K562 (cell line): ENCODE measurements at regions not wholly inside any gene's neighbourhood (a gene's known extent, or its start where the extent isn't known, plus 50 kb on each side); places are given as distances from the start of the nearest gene placed in this dataset.

Experiments used
- ATAC-seq: fragments of 200-7000 bp; cut with Tn5 transposase; 3 replicates; pipeline ENCODE4 v1.9.1; 2020; ENCODE audit warnings: moderate library complexity
- BruUV-seq: library from RNA; stranded (reverse); fragments of 400-500 nt; replicated peaks from 2 replicates; lab custom pipeline; 2021; lab: Mats Ljungman, UMichigan
- CTCF ChIA-PET: fragments of 300-600 bp; formaldehyde crosslinking; extraction: SDS; loops from one replicate; lab custom pipeline; 2021; ENCODE audit warnings: low intra/inter-chr PET ratio; lab: Yijun Ruan, JAX
- POLR2A ChIA-PET: fragments of 300-600, 350-650 bp; sonication (Branson Sonifier 250); formaldehyde crosslinking; extraction: SDS; loops from one replicate; lab custom pipeline; 2021; ENCODE audit warnings: antibody characterized with exemption, inconsistent platforms; lab: Yijun Ruan, JAX
- DNase-seq, 4 experiments: peaks; one replicate each; pipeline versions ENCODE4 v3.0.0 to v3.0.0-alpha.2; 2011 to 2018; ENCODE audit warnings: low spot score in 3 of 4, mixed read lengths in 3 of 4; ENCODE audit errors: extremely low read depth in 1 of 4
- FAIRE-seq: peaks from 2 replicates; lab custom pipeline; 2011; peaks lifted over from hg19 to GRCh38; lab: Jason Lieb, UNC
- H2AFZ ChIP-seq: 2 replicates; pipeline ENCODE4 v1.6.0; 2011; ENCODE audit warnings: low read depth, low read length, control low read depth, inconsistent platforms
- H3K27ac ChIP-seq: fragments of 200-600 bp; 3 replicates; pipeline ENCODE4 v1.8.0; 2011; ENCODE audit warnings: low read depth, mild to moderate bottlenecking, control low read depth, inconsistent platforms, low read length, moderate library complexity, mixed read lengths; ENCODE audit errors: extremely low read depth
- H3K27me3 ChIP-seq, 2 experiments: fragments of 300-600 bp in 1 of 2; 2 replicates in 1 of 2; 3 replicates in 1 of 2; pipeline versions ENCODE4 v1.6.0 to v1.8.0; 2011; ENCODE audit warnings: inconsistent platforms in 2 of 2, low read length in 2 of 2, mild to moderate bottlenecking in 1 of 2, mixed read lengths in 1 of 2, moderate library complexity in 1 of 2; ENCODE audit not compliant: control insufficient read depth in 2 of 2, insufficient read depth in 2 of 2
- H3K36me3 ChIP-seq: fragments of 300-600 bp; 3 replicates; pipeline ENCODE4 v1.8.0; 2011; ENCODE audit warnings: mild to moderate bottlenecking, low read length, inconsistent platforms; ENCODE audit not compliant: control insufficient read depth, insufficient read depth
- H3K4me1 ChIP-seq, 2 experiments: fragments of 200-600 bp in 1 of 2; replicated peaks in 1 of 2; 2 replicates in 1 of 2; 3 replicates in 1 of 2; pipeline versions ENCODE4 v1.5.1 to v1.8.0; 2011; ENCODE audit warnings: inconsistent platforms in 2 of 2, low read length in 2 of 2, mild to moderate bottlenecking in 1 of 2, mixed read lengths in 1 of 2, moderate library complexity in 1 of 2; ENCODE audit not compliant: control insufficient read depth in 2 of 2, insufficient read depth in 2 of 2
- H3K4me2 ChIP-seq: 2 replicates; pipeline ENCODE4 v1.6.1; 2011; ENCODE audit warnings: low read length, control low read depth, inconsistent platforms, mixed read lengths; ENCODE audit not compliant: insufficient read depth
- H3K4me3 ChIP-seq: fragments of 200-600 bp; sonication (generic), shearing (Covaris generic); 2 replicates; pipeline ENCODE4 v1.5.1; 2016; ENCODE audit warnings: control low read depth, inconsistent platforms
- H3K79me2 ChIP-seq: fragments of 200-600 bp; 3 replicates; pipeline ENCODE4 v1.8.0; 2011; ENCODE audit warnings: low read length, inconsistent platforms; ENCODE audit not compliant: control insufficient read depth, insufficient read depth
- H3K9ac ChIP-seq, 2 experiments: 2 replicates each; pipeline versions ENCODE4 v1.6.0 to v1.6.1; 2011; ENCODE audit warnings: low read depth in 2 of 2, low read length in 2 of 2, control low read depth in 1 of 2, inconsistent platforms in 1 of 2, mild to moderate bottlenecking in 1 of 2, mixed read lengths in 1 of 2; ENCODE audit not compliant: insufficient read depth in 1 of 2
- H3K9me1 ChIP-seq: one replicate; pipeline ENCODE4 v1.6.0; 2011; ENCODE audit warnings: inconsistent platforms, mild to moderate bottlenecking, low read length, moderate library complexity; ENCODE audit not compliant: control insufficient read depth, insufficient read depth
- H3K9me3 ChIP-seq: replicated peaks from 2 replicates; pipeline ENCODE4 v1.5.1; 2011; ENCODE audit warnings: low read depth, low read length, inconsistent platforms; ENCODE audit not compliant: control insufficient read depth, insufficient read depth
- H4K20me1 ChIP-seq: replicated peaks from 2 replicates; pipeline ENCODE4 v1.6.1; 2011; ENCODE audit warnings: low read length, inconsistent platforms, mixed read lengths; ENCODE audit not compliant: control insufficient read depth, insufficient read depth
- PCBP2 ChIP-seq: fragments of 200-400 bp; formaldehyde crosslinking; IDR thresholded peaks from 2 replicates; pipeline ENCODE4 v1.6.1; 2018; ENCODE audit warnings: low read length, low read depth, mild to moderate bottlenecking, moderate library complexity; ENCODE audit not compliant: poor library complexity, severe bottlenecking
- PHF21A ChIP-seq: fragments of 450-650 bp; IDR thresholded peaks from 2 replicates; pipeline ENCODE4 v1.6.1; 2017; ENCODE audit warnings: low read depth, borderline replicate concordance
- SIN3A ChIP-seq, 2 experiments: fragments of 150-350 bp in 1 of 2; IDR thresholded peaks; 2 replicates each; pipeline ENCODE4 v1.6.1; 2011 to 2016; ENCODE audit warnings: borderline replicate concordance in 2 of 2, low read depth in 2 of 2, low read length in 2 of 2, mild to moderate bottlenecking in 2 of 2, moderate library complexity in 2 of 2; ENCODE audit not compliant: control insufficient read depth in 1 of 2
- ZNF445 ChIP-seq: fragments of 250-450 bp; sonication (Bioruptor Pico); IDR thresholded peaks from 2 replicates; pipeline ENCODE4 v1.4.0; 2020; ENCODE audit warnings: low read depth, mild to moderate bottlenecking, moderate library complexity
- WGBS: fragments of 100-300 bp; shearing (Covaris generic); methylation state at CpG from one replicate; pipeline ENCODE4 v1.1.6; 2016; ENCODE audit warnings: low coverage, mixed read lengths; ENCODE audit not compliant: insufficient coverage; ENCODE audit errors: missing lambda C conversion rate; 5-methylcytosine and 5-hydroxymethylcytosine counted together
- in situ Hi-C: fragments of 300-500 bp; cut with MboI; formaldehyde crosslinking; loops from 4 replicates; pipeline ENCODE4 v1.15.0; 2018; ENCODE audit warnings: inconsistent platforms, mixed read lengths
- intact Hi-C: fragments of 100-400 bp; cut with micrococcal nuclease; formaldehyde crosslinking; loops from 2 replicates; pipeline ENCODE4 v1.14.2; 2022
- TF ChIP-seq, protein P1 (sequence below): fragments of 250-450 bp; sonication (Bioruptor Pico); IDR thresholded peaks from 2 replicates; pipeline ENCODE4 v1.5.0; 2022; ENCODE audit warnings: mild to moderate bottlenecking

GRCh38 chr13:62278271-62278670, 862.6 kb upstream of the PCDH20 start (continued):
- TF ChIP-seq, protein P1, sequence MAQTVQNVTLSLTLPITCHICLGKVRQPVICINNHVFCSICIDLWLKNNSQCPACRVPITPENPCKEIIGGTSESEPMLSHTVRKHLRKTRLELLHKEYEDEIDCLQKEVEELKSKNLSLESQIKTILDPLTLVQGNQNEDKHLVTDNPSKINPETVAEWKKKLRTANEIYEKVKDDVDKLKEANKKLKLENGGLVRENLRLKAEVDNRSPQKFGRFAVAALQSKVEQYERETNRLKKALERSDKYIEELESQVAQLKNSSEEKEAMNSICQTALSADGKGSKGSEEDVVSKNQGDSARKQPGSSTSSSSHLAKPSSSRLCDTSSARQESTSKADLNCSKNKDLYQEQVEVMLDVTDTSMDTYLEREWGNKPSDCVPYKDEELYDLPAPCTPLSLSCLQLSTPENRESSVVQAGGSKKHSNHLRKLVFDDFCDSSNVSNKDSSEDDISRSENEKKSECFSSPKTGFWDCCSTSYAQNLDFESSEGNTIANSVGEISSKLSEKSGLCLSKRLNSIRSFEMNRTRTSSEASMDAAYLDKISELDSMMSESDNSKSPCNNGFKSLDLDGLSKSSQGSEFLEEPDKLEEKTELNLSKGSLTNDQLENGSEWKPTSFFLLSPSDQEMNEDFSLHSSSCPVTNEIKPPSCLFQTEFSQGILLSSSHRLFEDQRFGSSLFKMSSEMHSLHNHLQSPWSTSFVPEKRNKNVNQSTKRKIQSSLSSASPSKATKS, result no peak

DNA sequence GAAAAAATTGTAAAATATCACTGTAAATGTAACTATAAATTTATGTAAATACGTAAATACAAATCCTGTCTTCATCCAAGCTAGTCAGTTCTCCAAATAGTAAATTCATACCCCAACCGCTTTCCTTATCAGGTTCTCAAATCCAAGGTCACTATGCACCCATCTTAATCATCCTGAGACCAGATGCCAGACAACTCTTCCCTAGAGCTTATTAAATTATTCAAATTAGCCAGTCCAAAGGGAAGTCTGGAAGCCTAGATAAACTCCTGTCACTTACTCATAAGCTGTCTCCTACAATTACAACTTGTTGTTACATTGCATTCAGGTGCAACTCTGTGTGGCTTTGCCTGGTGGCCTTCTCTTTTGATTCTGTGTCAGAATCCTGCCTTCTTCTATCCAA, 836.1 kb upstream of the PCDH20 start:
- DNase-seq (no peak), ATAC-seq (no peak), FAIRE-seq (no peak)
- Histone ChIP-seq H3K27ac (no peak overlapping the region), H3K9me1 (no peaks in the 10 kb centered on the region), H4K20me1 (no peaks in the 10 kb centered on the region), H3K9ac (no peak overlapping the region), H2AFZ (no peak overlapping the region), H3K9me3 (no peaks in the 10 kb centered on the region), H3K27me3 (no peaks in the 10 kb centered on the region), H3K4me2 (no peak overlapping the region), H3K79me2 (no peaks in the 10 kb centered on the region), H3K4me1 (no peaks in the 10 kb centered on the region), H3K4me3 (no peak overlapping the region), H3K36me3 (no peaks in the 10 kb centered on the region)
- intact Hi-C loops (no loop called here), in situ Hi-C loops (no loop called here)
- 0% methylated on average over 2 of the region's 2 CpGs for WGBS
- TF ChIP-seq PHF21A (no peak), ZNF445 (CRISPR knock-in tag) (no peak), PCBP2 (no peak), SIN3A (IDR thresholded peaks at IDR 0.05; ENCODE audit: borderline replicate concordance in 2 of 2, control insufficient read depth in 1 of 2, low read depth in 2 of 2, low read length in 2 of 2) (no peak)
- POLR2A ChIA-PET, result no interaction called here
- CTCF ChIA-PET, result no interaction called here
- no TSS peak for BruUV-seq
